ENCODE measurements at regions not wholly inside any gene's neighbourhood (a gene's known extent, or its start where the extent isn't known, plus 50 kb on each side); places are given as distances from the start of the nearest gene placed in this dataset.
"Not testable (repeated sequence)": the region's sequence is repeated elsewhere in the genome, so short reads cannot be mapped to it uniquely, and the experiment has no call there.

DNA sequence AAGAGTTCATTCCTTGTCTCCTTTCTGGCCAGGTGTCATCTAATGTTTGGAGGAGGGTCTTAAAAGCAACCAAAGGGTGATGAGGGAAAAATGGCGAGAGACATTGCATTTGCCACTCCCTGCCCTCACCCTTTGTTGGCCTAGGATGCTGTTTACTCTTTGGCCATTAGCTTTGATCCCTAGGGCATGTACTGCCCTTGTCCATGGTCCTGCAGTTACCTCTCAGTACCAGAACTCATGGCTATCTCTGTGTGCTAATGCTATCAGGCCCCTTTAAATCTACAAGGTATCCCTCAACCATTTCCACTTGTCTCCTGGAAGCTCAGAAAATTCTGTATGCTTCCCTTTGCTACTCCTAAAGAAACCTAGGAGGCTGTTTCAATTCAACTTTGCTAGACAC, 424.8 kb upstream of the PLXNA2 start:
- in situ Hi-C loops (cut with HindIII; ENCODE audit: low pct_unique_long_range_greater_than_20kb, low sequenced_read_pairs), result no loop called here
- DNase-seq (ENCODE audit: low read depth, low spot score), result no peak

DNA sequence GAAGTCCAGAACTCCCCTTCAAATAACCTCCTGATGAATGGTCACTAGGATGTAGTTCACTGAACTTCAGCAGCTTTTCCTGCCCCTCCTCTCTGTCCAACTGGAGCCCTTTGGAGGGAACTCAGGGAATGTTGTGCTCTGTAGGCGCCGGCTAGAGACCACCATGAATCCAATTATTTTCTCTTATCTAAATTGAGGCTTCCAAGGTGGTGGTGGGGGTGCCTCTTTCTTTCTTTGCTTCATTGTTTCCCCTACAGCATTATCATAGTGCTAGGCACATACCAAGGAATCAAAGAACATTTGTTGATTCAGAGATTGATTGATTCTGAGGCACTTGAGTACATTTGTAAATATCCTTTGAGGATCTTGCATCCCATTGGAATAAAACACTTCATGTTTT, 426.6 kb upstream of the PLXNA2 start:
- in situ Hi-C loops (cut with HindIII; ENCODE audit: low pct_unique_long_range_greater_than_20kb, low sequenced_read_pairs), result no loop called here
- DNase-seq (ENCODE audit: low read depth, low spot score), result no peak

DNA sequence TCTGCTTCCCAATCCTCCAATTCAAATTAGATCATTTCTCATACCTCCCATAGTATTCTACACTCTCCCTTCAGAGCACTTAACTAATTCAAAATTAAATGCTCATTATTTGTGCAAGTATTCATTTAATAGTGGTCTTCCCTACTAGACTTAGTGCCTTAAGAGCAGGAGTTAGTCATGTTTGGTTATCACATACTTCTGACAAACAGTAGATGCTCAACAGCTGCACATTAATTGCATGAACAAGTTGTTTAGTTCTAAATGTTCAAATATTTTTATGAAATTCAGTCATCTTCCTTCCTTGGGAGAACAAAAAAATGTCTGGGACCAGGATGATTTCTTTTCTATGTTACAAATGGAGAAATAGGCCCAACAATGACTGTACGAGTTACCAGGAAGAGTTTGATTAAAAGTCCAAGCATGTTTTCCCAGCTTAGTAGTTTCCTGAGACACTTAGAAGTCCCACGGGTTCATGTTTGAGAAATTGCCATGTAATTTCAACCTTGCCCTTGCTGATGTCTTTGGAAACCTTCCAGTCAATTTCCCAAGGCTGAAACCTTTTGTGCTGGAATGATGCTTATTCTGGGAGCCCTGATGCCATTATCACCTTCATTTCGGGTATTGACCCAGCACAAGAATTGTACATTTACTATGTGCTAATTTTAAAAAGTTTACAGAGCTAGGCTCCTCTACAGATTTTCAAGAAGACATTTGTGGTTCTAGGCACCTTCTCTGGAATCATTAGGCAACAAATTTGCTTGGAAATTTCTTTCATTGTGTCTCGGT, 437.9 kb upstream of the PLXNA2 start:
- in situ Hi-C loops (cut with HindIII; ENCODE audit: low pct_unique_long_range_greater_than_20kb, low sequenced_read_pairs), result no loop called here
- DNase-seq (ENCODE audit: low read depth, low spot score), result no peak

DNA sequence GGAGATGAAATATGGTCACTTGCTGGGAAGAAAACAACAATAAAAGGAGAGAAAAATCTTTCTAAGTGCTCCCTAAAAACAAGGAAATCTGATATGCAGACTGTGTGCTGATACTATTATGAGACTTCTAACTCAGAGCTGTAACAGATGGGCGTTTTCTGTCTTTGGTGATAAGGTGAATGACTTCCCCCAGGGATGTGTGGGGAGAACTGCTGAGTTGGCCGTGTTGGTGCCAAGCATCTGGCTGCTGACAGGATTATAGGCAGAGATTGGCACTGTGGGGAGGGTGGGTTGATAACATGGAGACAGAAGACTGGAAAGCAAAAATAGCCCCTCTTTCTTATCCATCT, 438.5 kb upstream of the PLXNA2 start:
- in situ Hi-C loops (cut with HindIII; ENCODE audit: low pct_unique_long_range_greater_than_20kb, low sequenced_read_pairs), result no loop called here
- no peak for DNase-seq (ENCODE audit: low read depth, low spot score)

DNA sequence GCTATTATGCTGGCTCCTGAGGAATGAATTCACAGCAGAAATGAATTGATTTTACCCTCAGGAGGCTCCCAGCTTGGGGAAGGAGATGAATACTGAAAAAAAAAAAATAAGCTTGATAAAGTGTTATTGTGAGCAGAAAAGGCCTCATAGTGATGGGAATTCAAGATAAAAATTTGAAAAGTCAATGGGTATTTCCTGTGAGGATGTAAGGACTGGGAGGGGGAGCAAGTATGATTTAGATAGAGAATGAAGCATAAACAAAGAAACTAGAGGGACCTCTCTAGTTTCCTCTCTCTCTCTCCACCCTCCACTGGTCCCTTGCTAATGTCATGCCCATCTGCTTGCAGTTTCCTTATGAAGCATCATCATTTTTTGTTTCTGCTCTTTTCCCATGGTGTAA, 439.0 kb upstream of the PLXNA2 start:
- DNase-seq (ENCODE audit: low read depth, low spot score), result no peak
- in situ Hi-C loops (cut with HindIII; ENCODE audit: low pct_unique_long_range_greater_than_20kb, low sequenced_read_pairs), result no loop called here

DNA sequence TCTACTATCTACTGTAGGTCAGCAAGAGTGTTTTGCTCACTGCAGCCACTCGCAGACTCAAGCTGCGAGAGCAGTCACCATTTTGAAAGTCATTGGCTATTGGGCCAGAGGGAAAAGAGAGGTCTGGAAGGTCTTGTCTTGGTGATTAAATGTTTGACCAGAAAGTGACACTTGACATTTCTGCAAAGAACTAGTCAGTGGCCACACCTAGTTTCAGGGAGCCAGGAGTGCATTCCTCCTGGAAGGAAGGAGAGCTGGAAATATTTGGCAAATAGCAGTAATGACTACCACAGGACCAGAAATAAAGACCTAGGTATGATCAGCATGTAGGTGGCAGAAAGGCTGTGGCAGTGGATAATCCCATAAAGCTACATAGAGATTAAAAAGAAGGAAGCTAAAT, 440.0 kb upstream of the PLXNA2 start:
- in situ Hi-C loops (cut with HindIII; ENCODE audit: low pct_unique_long_range_greater_than_20kb, low sequenced_read_pairs), result no loop called here
- DNase-seq (ENCODE audit: low read depth, low spot score), result no peak

DNA sequence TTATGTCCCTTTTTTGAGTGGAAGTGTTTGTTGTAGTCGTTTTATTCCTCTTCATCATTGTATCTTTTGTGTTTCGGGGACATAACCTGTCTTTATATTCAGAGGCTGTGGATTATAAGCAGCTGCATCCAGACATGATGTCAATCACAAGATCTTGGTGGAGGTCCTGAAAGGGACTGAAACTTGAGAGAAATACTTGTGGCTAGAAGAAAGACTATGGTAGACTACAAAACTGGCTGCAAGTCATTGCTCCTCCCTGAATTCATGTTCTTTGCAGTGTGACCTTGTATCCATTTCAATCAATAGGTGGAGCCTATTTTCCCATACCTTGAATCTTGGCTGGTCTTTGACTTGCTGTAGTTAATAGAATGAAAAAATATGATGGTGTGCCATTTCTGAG, 442.4 kb upstream of the PLXNA2 start:
- in situ Hi-C loops (cut with HindIII; ENCODE audit: low pct_unique_long_range_greater_than_20kb, low sequenced_read_pairs), result no loop called here
- DNase-seq (ENCODE audit: low read depth, low spot score), result no peak

DNA sequence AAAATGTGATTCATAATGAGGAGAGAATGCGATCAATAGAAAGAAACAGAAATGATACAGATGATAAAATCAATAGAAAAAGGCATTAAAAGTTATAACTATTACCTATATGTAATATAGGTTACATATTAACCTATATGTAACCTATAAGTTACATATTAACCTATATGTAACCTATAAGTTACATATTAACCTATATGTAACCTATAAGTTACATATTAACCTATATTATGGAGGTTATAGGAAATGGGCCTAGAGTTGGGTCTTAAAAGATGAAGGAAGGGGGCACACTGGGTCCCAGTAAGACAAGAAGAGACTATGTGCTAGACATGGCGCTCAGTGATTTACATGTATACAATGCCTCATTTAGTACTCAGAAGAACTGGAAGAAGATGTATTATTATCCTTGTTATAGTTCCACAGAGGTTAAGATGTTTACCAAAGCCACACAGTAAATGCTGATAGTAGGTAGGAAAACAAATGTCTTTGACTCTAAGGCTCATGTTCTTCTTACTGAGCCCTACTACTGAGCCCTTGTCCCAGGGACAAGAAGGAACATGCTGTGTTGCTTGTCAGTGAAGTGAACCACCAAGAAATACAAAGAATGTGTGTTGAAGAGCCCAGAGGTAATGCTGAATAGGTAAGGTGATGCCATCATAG, 444.6 kb upstream of the PLXNA2 start:
- in situ Hi-C loops (cut with HindIII; ENCODE audit: low pct_unique_long_range_greater_than_20kb, low sequenced_read_pairs), result no loop called here
- DNase-seq (ENCODE audit: low read depth, low spot score), result no peak

DNA sequence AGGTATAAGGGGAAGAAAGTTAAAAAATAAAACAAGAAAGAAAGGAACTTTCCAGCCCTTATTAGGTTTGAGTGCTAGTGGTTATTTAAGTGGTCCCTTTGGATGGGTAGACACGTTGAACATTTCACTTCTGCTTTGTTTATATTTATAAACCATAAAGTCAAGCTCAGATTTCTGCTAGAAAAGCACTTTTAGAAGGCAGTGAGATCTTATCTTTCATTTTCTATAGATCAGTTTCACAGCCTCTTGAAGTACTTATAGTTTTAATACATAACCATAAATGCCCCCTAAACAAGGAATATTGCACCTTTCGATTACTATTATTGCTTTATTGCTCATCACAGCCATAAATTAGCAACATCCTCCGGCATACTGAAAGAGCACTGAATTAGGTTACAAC, 446.8 kb upstream of the PLXNA2 start:
- no peak for DNase-seq (ENCODE audit: low read depth, low spot score)
- in situ Hi-C loops (cut with HindIII; ENCODE audit: low pct_unique_long_range_greater_than_20kb, low sequenced_read_pairs), result no loop called here

DNA sequence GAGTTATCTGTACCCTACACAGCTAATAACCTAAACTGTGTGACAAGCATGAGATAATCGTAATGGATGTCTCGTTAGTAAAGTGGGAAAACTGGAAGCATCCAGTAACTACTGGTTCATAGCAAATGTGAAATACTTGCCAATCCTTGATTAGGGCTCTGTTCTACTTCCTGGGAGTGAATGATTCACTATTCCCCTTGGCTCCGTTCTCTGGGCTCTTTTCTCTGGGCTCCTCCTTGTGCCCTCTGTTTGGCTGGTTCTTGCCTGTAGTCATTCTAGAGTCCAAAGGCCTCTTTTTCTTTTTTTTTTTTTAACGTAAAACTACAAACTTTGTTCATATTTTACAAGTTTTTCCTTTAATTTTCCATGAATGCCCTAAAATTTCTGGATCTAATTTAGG, 465.8 kb upstream of the PLXNA2 start:
- DNase-seq (ENCODE audit: low read depth, low spot score), result no peak
- in situ Hi-C loops (cut with HindIII; ENCODE audit: low pct_unique_long_range_greater_than_20kb, low sequenced_read_pairs), result no loop called here

DNA sequence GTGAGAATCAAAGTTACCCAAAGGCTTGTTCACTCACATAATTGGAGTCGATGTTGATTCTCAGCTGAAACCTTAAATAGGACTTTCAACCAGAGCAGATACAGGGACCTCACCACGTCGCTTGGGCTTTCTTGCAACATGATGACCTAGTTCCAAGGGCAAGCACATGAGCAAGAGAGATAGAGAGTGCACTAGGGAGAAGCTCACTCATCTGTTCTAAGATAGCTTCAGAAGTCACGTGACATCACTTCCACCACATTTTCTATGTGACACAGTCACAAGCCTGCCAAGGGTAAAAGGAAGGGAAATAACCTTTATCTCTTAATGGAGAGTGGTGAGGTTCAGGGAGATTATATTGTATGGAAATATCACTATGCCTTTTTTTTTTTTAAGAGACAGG, 470.1 kb upstream of the PLXNA2 start:
- DNase-seq (ENCODE audit: low read depth, low spot score), result no peak
- in situ Hi-C loops (cut with HindIII; ENCODE audit: low pct_unique_long_range_greater_than_20kb, low sequenced_read_pairs), result no loop called here

DNA sequence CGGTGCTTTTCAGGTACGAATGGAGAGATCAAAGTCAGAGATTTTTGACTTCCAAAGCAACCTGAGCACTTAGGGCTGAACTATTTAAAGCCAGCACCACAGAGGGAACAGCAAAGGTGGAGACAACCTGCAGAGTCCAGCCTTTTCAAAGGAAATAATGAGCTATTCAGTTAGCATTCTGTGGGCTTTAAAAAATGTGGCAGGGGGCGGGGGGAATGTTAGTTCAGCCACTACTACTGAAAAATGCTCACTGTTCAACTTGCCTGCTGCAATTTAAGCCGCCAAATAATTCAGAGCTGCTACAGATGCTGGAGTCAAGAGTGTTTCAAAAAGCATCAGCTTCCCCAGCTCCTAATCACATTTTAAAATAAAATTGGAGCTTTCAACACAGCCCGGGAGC, 473.3 kb upstream of the PLXNA2 start:
- DNase-seq (ENCODE audit: low read depth, low spot score), result no peak
- in situ Hi-C loops (cut with HindIII; ENCODE audit: low pct_unique_long_range_greater_than_20kb, low sequenced_read_pairs), result no loop called here

DNA sequence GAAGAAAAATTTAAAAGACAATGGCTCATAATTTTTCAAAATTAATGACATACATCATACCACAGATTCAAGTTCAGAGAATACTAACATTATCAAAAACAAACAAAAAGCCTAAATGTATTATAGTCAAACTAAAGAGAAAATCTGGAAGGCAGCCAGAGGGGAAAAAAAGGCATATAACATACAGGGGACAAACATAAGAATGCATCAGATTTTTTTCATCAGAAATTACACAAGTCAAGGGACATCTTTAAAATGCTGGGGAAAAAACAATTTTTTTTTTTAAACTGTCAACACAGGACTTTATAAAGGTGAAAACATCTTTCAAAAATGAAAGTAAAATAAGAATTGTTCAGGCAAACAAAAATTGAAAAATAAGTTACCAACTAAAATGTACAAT, 478.4 kb upstream of the PLXNA2 start:
- DNase-seq (ENCODE audit: low read depth, low spot score), result no peak
- in situ Hi-C loops (cut with HindIII; ENCODE audit: low pct_unique_long_range_greater_than_20kb, low sequenced_read_pairs), result no loop called here

DNA sequence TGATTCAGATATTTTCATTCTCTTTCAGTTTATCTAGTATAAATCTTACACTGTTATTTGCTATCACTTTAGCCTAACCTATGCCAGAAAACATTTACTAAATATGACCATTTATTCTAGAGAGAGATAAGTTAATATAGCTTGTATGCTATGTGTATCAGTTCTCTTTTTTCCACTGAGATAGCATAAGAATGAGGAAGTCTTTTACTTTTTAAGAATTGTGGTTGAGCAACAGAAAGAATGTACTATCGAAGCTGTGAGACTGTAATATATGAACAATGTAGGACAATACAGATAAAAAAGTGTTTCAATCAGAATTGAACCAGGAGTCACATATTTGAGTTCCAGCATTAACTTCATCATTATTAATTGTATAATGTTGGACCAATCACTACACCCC, 479.9 kb upstream of the PLXNA2 start:
- no peak for DNase-seq (ENCODE audit: low read depth, low spot score)
- in situ Hi-C loops (cut with HindIII; ENCODE audit: low pct_unique_long_range_greater_than_20kb, low sequenced_read_pairs), result no loop called here

DNA sequence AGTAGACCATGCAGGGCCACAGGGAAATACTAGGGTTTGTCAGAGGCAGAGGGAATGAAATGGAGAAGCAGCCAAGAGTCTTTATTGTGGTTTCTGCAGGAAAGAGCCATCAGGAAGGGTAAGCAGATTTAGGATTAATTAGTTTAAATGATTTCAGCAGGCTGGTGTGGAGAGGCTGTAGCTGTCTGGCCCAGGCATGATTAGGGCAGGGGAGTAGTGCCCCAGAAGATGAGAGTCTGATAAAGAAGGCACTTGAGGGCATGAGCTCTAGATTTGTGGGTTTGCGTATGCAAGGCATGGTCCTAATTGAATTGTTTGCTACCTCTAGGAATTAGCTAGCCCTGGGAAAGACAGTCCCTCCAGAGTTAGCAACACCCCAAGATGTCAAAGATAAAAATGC, 484.6 kb upstream of the PLXNA2 start:
- DNase-seq (ENCODE audit: low read depth, low spot score), result no peak
- in situ Hi-C loops (cut with HindIII; ENCODE audit: low pct_unique_long_range_greater_than_20kb, low sequenced_read_pairs), result no loop called here

DNA sequence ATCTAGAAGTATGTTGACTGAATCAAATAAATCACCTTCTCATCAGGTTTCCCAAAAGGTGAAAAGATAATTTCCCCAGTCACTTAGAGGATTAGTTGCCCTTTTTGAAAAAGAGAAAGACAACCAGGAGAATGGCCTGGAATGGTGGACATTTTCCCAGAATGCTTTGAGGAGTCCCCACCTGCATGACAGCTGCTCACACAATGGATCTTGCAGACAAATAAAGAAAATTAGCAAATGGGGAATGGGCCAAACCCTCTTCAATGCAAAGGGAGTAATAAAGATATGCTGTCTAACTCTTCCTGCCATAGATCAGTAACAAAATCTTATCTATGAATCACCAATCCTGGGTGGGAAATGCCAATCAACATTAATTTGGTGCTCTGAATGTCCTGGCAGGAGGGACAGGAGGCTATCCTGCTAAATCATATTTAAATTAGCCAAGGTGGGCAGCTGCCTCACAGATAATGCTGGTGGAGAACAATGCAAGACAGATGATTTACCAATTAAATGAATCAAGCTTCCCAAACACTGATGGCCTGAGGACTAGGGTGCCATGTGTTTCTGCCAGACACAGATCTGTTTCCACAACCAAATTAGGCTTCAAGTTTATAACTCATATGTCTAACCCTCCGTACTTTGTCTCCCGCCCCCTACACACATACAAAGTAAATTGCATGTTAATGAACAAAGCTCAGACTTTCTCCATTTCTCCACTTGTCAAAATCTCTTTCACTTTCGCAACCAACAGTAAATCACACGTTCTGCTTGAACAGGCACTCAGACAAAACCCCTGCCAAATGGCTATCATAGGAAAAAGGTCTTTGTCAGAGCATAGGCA, 488.0 kb upstream of the PLXNA2 start:
- no peak for DNase-seq (ENCODE audit: low read depth, low spot score)

DNA sequence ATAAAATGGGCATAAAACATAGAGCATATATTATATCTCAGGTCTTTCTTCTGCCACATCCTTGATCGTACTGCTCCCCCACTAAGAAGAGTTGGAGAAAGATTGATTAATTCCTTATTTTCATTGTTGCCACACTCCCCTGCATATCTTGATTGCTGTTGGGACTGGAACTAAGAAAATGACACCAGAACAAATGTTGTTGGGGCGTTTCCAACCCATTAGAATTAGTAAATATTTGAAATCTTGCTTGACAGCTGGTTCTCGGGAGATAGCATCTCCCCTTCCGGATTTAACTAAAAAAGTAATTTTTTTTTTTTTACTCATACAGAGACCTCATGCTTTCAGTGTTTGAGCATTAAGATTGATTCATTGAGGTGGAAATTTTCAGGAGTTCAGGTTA, 493.0 kb upstream of the PLXNA2 start:
- in situ Hi-C loops (cut with HindIII; ENCODE audit: low pct_unique_long_range_greater_than_20kb, low sequenced_read_pairs), result no loop called here
- DNase-seq (ENCODE audit: low read depth, low spot score), result no peak

More for the DNA sequence above, 488.0 kb upstream of the PLXNA2 start:
- in situ Hi-C loops (cut with HindIII; ENCODE audit: low pct_unique_long_range_greater_than_20kb, low sequenced_read_pairs), result no loop called here

DNA sequence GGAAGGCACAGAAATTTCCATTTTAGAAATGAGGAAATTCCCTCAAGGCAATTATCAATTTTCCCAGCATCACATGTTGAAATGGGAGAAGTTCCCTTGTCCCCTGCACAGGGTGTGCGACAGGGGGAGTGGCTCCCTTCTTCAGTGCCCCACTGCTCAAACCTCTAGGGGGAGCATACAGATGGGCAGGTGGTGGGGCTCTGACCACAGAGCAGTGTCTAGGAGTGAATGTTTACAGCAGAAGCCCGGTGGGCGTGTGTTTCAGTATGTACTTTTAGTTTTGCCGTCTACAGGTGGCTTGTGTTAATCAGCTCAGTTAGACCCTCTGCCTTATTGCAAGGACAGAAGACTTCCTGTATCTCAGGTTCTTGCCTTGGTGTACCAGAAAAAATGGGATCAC, 493.7 kb upstream of the PLXNA2 start:
- no peak for DNase-seq (ENCODE audit: low read depth, low spot score)

DNA sequence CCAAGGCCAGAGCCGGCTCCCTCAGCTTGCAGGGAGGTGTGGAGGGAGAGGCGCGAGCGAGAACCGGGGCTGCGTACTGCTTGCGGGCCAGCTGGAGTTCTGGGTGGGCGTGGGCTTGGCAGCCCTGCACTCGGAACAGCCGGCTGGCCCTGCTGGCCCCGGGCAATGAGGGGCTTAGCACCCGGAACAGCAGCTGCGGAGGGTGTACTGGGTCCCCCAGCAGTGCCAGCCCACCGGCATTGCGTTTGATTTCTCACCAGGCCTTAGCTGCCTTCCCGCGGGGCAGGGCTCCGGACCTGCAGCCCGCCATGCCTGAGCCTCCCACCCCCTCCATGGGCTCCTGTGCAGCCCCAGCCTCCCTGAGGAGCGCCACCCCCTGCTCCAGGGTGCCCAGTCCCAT, 495.5 kb upstream of the PLXNA2 start:
- DNase-seq (ENCODE audit: low read depth, low spot score); in situ Hi-C loops (cut with HindIII; ENCODE audit: low pct_unique_long_range_greater_than_20kb, low sequenced_read_pairs): not testable (repeated sequence)

More for the DNA sequence above, 493.7 kb upstream of the PLXNA2 start:
- in situ Hi-C loops (cut with HindIII; ENCODE audit: low pct_unique_long_range_greater_than_20kb, low sequenced_read_pairs), result no loop called here

All from SK-MEL-5 (cell line).